ENCODE measurements at regions not wholly inside any gene's neighbourhood (a gene's known extent, or its start where the extent isn't known, plus 50 kb on each side); places are given as distances from the start of the nearest gene placed in this dataset.

DNA sequence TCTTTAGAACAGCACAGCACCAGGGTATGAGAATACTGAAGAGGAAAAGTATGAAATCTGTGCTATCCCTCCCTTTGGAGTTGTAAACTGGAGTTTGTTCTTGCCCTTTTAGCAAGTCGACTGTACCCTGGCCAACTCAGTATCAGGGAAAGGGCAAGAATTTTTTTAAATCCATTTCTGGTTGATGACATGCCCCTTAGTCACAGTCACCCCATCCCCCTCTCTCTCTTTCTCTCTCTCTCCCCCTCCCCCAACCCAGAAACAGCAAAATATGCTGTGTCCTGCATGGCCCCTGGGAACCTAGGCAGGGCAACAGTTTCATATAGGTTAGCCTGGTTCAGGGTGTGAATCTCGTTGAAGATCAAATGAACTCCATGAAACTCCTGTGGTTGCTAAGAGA lies 177.7 kb upstream of the ADO start:
- Histone ChIP-seq H3K27me3 (ENCODE audit: control insufficient read depth, insufficient read depth, low read length) (no peaks in the 10 kb centered on the region), H3K9ac (no peak overlapping the region), H2AFZ (no peak overlapping the region), H3K9me3 (ENCODE audit: control insufficient read depth, low read length) (no peaks in the 10 kb centered on the region), H3K36me3 (ENCODE audit: control insufficient read depth, insufficient read depth, low read length) (no peaks in the 10 kb centered on the region), H3K4me1 (no peaks in the 10 kb centered on the region), H3K79me2 (no peaks in the 10 kb centered on the region), H3K4me2 (ENCODE audit: low read length) (no peak overlapping the region), H3K4me3 (ENCODE audit: low read depth, low read length) (no peak overlapping the region), H3K27ac (no peak overlapping the region)
- TF ChIP-seq, protein P1, sequence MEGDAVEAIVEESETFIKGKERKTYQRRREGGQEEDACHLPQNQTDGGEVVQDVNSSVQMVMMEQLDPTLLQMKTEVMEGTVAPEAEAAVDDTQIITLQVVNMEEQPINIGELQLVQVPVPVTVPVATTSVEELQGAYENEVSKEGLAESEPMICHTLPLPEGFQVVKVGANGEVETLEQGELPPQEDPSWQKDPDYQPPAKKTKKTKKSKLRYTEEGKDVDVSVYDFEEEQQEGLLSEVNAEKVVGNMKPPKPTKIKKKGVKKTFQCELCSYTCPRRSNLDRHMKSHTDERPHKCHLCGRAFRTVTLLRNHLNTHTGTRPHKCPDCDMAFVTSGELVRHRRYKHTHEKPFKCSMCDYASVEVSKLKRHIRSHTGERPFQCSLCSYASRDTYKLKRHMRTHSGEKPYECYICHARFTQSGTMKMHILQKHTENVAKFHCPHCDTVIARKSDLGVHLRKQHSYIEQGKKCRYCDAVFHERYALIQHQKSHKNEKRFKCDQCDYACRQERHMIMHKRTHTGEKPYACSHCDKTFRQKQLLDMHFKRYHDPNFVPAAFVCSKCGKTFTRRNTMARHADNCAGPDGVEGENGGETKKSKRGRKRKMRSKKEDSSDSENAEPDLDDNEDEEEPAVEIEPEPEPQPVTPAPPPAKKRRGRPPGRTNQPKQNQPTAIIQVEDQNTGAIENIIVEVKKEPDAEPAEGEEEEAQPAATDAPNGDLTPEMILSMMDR (IDR thresholded peaks at IDR 0.05) = no peak

- no peaks in the 10 kb centered on the region for H3K36me3 ChIP-seq (ENCODE audit: control insufficient read depth, insufficient read depth, low read length)
- no peak overlapping the region for H3K4me3 ChIP-seq (ENCODE audit: low read depth, low read length)
- no peaks in the 10 kb centered on the region for H3K79me2 ChIP-seq
- no peaks in the 10 kb centered on the region for H3K4me1 ChIP-seq
- no peak overlapping the region for H3K9ac ChIP-seq
- no peaks in the 10 kb centered on the region for H3K27me3 ChIP-seq (ENCODE audit: control insufficient read depth, insufficient read depth, low read length)
- no peak overlapping the region for H2AFZ ChIP-seq
- TF ChIP-seq, protein P1 (IDR thresholded peaks at IDR 0.05) = no peak
- no peak overlapping the region for H3K27ac ChIP-seq
- no peaks in the 10 kb centered on the region for H3K9me3 ChIP-seq (ENCODE audit: control insufficient read depth, low read length)
- no peak overlapping the region for H3K4me2 ChIP-seq (ENCODE audit: low read length)
Measured at GRCh38 chr10:62627983-62628382, 176.5 kb upstream of the ADO start.

DNA sequence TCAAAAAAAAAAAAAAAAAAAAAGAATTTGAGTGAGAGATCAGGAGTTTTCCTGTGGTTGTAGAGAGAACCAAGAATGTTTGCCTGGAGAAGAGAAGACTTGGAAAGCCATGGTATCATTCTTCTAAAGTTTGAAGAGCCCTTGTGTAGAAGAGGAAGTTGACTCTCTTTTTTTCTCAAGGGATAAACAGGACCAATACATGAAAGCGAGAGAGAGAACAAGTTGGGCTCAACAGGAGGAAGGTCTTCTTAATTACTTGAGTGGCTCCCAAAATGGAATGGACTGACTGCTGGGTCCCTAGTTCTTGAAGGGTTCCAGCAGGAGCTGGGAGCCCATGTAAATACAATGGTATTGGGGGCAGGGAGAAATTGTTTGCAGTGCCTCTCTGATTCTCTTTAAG lies 173.3 kb upstream of the ADO start:
- Histone ChIP-seq H2AFZ (no peak overlapping the region), H3K27ac (no peak overlapping the region), H3K79me2 (no peaks in the 10 kb centered on the region), H3K4me2 (ENCODE audit: low read length) (no peak overlapping the region), H3K9me3 (ENCODE audit: control insufficient read depth, low read length) (no peaks in the 10 kb centered on the region), H3K36me3 (ENCODE audit: control insufficient read depth, insufficient read depth, low read length) (no peaks in the 10 kb centered on the region), H3K9ac (no peak overlapping the region), H3K4me1 (no peaks in the 10 kb centered on the region), H3K27me3 (ENCODE audit: control insufficient read depth, insufficient read depth, low read length) (no peaks in the 10 kb centered on the region), H3K4me3 (ENCODE audit: low read depth, low read length) (no peak overlapping the region)
- TF ChIP-seq, protein P1 (IDR thresholded peaks at IDR 0.05) = no peak

DNA sequence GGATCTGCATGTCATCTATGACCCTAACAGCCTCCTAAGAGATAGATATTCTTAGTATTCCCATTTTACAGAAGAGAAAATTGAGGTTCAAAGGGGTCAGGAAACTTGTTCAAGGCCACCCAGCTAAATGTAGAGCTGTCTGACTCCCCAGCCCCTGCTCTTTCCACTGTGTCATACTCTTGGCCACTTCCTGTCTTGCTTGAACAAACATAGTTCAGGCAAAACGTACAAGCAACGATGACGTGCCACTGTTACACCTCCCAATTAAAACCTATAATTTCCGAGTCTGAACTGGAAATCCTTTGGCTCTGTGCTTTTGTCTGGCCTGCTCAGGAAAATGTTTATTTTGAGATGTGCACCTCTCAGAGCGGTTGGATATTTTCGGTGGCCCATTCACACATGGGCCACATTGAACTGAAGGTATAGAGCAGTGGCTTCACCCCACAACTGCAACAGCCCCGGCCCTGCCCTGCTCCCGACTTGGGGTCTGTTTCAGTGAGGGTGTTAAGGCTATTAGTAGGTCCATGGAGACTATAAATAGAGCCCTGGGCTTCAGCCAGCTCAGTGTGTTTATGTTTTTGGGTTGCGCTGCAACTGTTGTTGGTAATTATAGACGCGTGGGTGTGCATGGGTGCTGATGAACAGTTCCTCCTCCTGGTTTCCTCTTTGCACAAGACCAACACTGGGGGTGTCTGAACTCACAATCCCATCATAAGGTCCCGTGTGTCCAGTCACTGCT lies 172.3 kb upstream of the ADO start:
- Histone ChIP-seq H3K9ac (no peak overlapping the region), H3K79me2 (no peaks in the 10 kb centered on the region), H3K36me3 (ENCODE audit: control insufficient read depth, insufficient read depth, low read length) (no peaks in the 10 kb centered on the region), H2AFZ (no peak overlapping the region), H3K4me1 (peaks cover under 1% of the 10 kb centered on the region), H3K4me3 (ENCODE audit: low read depth, low read length) (no peak overlapping the region), H3K27me3 (ENCODE audit: control insufficient read depth, insufficient read depth, low read length) (no peaks in the 10 kb centered on the region), H3K4me2 (ENCODE audit: low read length) (no peak overlapping the region), H3K27ac (no peak overlapping the region), H3K9me3 (ENCODE audit: control insufficient read depth, low read length) (no peaks in the 10 kb centered on the region)
- TF ChIP-seq, protein P1 (IDR thresholded peaks at IDR 0.05) = no peak

DNA sequence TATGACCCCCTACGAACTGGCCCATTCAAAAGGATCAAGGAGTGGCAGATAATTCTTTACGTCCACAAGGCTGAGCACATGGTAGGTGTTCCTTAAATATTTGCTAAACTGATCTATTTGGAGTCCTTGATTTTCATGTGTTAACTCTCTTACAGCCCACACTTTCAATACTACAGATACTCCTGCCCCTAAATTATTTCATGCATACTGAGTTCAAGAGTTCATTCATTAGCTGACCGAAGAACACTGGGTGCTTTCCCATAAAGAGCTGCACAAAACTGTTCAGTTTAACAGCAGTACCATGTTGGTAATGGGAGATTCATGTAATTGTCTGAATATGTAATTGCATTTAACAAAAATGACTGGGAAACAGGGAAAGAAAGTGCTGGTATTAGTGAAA lies 170.5 kb upstream of the ADO start:
- Histone ChIP-seq H3K9me3 (ENCODE audit: control insufficient read depth, low read length) (no peaks in the 10 kb centered on the region), H3K4me2 (ENCODE audit: low read length) (no peak overlapping the region), H3K4me1 (peaks cover 7% of the 10 kb centered on the region), H3K36me3 (ENCODE audit: control insufficient read depth, insufficient read depth, low read length) (no peaks in the 10 kb centered on the region), H3K27me3 (ENCODE audit: control insufficient read depth, insufficient read depth, low read length) (no peaks in the 10 kb centered on the region), H3K79me2 (no peaks in the 10 kb centered on the region), H2AFZ (no peak overlapping the region), H3K27ac (no peak overlapping the region), H3K9ac (no peak overlapping the region), H3K4me3 (ENCODE audit: low read depth, low read length) (no peak overlapping the region)
- TF ChIP-seq, protein P1 (IDR thresholded peaks at IDR 0.05) = no peak
